ENCODE measurements at regions not wholly inside any gene's neighbourhood (a gene's known extent, or its start where the extent isn't known, plus 50 kb on each side); places are given as distances from the start of the nearest gene placed in this dataset.

DNA sequence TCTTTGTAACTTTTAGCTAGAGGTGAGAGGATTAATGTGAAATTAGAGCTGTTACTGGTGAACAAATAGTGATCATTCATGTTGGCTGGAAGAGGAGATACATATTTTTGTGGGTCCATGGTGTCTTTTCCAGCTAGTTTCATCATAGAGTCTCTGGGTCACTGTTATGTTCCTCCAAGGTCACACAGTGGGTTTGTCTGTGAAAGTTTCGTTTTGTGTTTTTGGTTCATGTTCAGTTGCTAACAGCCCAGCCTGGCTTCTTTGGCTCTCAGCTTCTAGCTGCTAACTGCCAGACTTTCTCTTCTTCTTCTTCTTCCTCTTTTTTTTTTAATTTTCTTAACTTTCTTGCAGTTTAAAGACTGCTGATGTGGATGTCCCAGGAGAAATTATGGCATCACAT is 480.0 kb upstream of the SYT4 start:
- no peak for DNase-seq
- H3K27ac ChIP-seq, result no peak overlapping the region
- no peaks in the 10 kb centered on the region for H3K9me3 ChIP-seq
- H3K27me3 ChIP-seq, result no peaks in the 10 kb centered on the region
- no peaks in the 10 kb centered on the region for H3K36me3 ChIP-seq
- intact Hi-C loops (cut with DNase I; ENCODE audit: low total_unique reads), result no loop called here
- no peak for TF ChIP-seq POLR2A (IDR thresholded peaks at IDR 0.05)
- TF ChIP-seq, protein P1, sequence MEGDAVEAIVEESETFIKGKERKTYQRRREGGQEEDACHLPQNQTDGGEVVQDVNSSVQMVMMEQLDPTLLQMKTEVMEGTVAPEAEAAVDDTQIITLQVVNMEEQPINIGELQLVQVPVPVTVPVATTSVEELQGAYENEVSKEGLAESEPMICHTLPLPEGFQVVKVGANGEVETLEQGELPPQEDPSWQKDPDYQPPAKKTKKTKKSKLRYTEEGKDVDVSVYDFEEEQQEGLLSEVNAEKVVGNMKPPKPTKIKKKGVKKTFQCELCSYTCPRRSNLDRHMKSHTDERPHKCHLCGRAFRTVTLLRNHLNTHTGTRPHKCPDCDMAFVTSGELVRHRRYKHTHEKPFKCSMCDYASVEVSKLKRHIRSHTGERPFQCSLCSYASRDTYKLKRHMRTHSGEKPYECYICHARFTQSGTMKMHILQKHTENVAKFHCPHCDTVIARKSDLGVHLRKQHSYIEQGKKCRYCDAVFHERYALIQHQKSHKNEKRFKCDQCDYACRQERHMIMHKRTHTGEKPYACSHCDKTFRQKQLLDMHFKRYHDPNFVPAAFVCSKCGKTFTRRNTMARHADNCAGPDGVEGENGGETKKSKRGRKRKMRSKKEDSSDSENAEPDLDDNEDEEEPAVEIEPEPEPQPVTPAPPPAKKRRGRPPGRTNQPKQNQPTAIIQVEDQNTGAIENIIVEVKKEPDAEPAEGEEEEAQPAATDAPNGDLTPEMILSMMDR (IDR thresholded peaks at IDR 0.05 in 4 of 5, conservative IDR thresholded peaks at IDR 0.05 in 1 of 5), result no peak
- no peak overlapping the region for H3K4me3 ChIP-seq
- H3K4me1 ChIP-seq, result no peaks in the 10 kb centered on the region
- in situ Hi-C loops (cut with MboI; ENCODE audit: low sequenced_read_pairs in 4 of 4), result no loop called here
- no peak for ATAC-seq

DNA sequence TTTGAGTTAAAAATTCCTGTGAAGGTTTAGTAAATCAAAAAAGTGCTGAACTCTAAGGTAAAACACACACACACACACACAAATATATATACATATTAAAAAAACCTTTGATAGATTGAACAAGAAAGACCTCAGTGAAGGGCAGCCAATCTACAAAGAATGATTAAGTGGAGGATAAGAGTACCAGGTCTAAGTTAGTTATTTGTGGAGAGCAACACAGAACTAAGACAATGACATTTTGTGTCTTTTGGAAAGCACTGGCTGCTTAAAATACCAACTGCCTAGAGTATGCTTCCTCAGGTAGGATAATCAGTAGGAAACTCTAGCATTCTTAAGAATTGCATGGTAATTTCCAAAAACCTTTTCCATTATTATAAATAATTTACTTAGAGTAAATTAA is 481.4 kb upstream of the SYT4 start:
- Histone ChIP-seq H3K9me3 (no peaks in the 10 kb centered on the region), H3K27ac (no peak overlapping the region), H3K4me3 (no peak overlapping the region), H3K27me3 (no peaks in the 10 kb centered on the region), H3K4me1 (no peaks in the 10 kb centered on the region), H3K36me3 (no peaks in the 10 kb centered on the region)
- DNase-seq (no peak), ATAC-seq (no peak)
- in situ Hi-C loops (cut with MboI; ENCODE audit: low sequenced_read_pairs in 4 of 4), result no loop called here
- TF ChIP-seq POLR2A (IDR thresholded peaks at IDR 0.05), result no peak
- TF ChIP-seq, protein P1 (IDR thresholded peaks at IDR 0.05 in 4 of 5, conservative IDR thresholded peaks at IDR 0.05 in 1 of 5), result no peak
- intact Hi-C loops (cut with DNase I; ENCODE audit: low total_unique reads), result no loop called here

DNA sequence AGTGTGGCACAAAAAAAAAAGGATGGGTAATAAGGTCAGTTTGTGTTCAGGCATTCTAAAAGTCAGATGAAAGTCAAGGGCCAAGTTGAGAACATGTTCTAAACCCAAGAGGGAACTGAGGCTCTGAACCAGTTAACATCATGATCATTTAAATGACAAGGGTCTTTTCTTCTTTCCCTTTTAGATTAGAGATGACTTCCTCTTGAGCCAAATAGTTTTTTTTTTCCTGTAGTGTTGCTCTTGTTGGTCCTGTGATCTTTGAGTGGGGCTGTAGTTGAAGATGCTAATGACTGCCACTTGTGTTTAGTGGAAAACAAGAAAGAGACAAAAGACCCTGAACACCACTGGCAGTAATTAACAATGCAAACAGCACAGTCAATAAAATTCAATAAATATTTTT is 482.7 kb upstream of the SYT4 start:
- no peak for DNase-seq
- Histone ChIP-seq H3K4me3 (no peak overlapping the region), H3K9me3 (no peaks in the 10 kb centered on the region), H3K27me3 (no peaks in the 10 kb centered on the region), H3K27ac (no peak overlapping the region), H3K36me3 (no peaks in the 10 kb centered on the region), H3K4me1 (no peaks in the 10 kb centered on the region)
- ATAC-seq, result no peak
- in situ Hi-C loops (cut with MboI; ENCODE audit: low sequenced_read_pairs in 4 of 4), result no loop called here
- intact Hi-C loops (cut with DNase I; ENCODE audit: low total_unique reads), result no loop called here
- no peak for TF ChIP-seq POLR2A (IDR thresholded peaks at IDR 0.05)
- TF ChIP-seq, protein P1 (IDR thresholded peaks at IDR 0.05 in 4 of 5, conservative IDR thresholded peaks at IDR 0.05 in 1 of 5), result no peak

GRCh38 chr18:43772907-43773306 is 495.6 kb upstream of the SYT4 start:
- Histone ChIP-seq H3K4me1 (peaks cover 0 to 9% of the 10 kb centered on the region in 2 donors), H3K27me3 (no peaks in the 10 kb centered on the region), H3K9me3 (no peaks in the 10 kb centered on the region), H3K4me3 (no peak overlapping the region), H3K27ac (no peak overlapping the region), H3K36me3 (no peaks in the 10 kb centered on the region)
- ATAC-seq (peak; percentile 44 to 50), DNase-seq (peak in 1 of 2 donors; percentile 18)
- TF ChIP-seq, protein P1 (IDR thresholded peaks at IDR 0.05 in 4 of 5, conservative IDR thresholded peaks at IDR 0.05 in 1 of 5), result no peak
- TF ChIP-seq POLR2A (IDR thresholded peaks at IDR 0.05), result no peak
- in situ Hi-C loops (cut with MboI; ENCODE audit: low sequenced_read_pairs in 4 of 4) (no loop called here), intact Hi-C loops (cut with DNase I; ENCODE audit: low total_unique reads) (no loop called here)

- intact Hi-C loops (cut with DNase I; ENCODE audit: low total_unique reads) (no loop called here), in situ Hi-C loops (cut with MboI; ENCODE audit: low sequenced_read_pairs in 4 of 4) (no loop called here)
- no peak overlapping the region for H3K27ac ChIP-seq
- no peaks in the 10 kb centered on the region for H3K27me3 ChIP-seq
- DNase-seq (no peak), ATAC-seq (no peak)
- no peak overlapping the region for H3K4me3 ChIP-seq
- peaks cover 0 to 9% of the 10 kb centered on the region in 2 donors for H3K4me1 ChIP-seq
- no peak for TF ChIP-seq POLR2A (IDR thresholded peaks at IDR 0.05)
- TF ChIP-seq, protein P1 (IDR thresholded peaks at IDR 0.05 in 4 of 5, conservative IDR thresholded peaks at IDR 0.05 in 1 of 5), result no peak
- H3K9me3 ChIP-seq, result no peaks in the 10 kb centered on the region
- no peaks in the 10 kb centered on the region for H3K36me3 ChIP-seq
Observed at GRCh38 chr18:43774497-43774896, 497.2 kb upstream of the SYT4 start.
